ENCODE measurements at regions not wholly inside any gene's neighbourhood (a gene's known extent, or its start where the extent isn't known, plus 50 kb on each side); places are given as distances from the start of the nearest gene placed in this dataset.
"Not testable (repeated sequence)": the region's sequence is repeated elsewhere in the genome, so short reads cannot be mapped to it uniquely, and the experiment has no call there.

DNA sequence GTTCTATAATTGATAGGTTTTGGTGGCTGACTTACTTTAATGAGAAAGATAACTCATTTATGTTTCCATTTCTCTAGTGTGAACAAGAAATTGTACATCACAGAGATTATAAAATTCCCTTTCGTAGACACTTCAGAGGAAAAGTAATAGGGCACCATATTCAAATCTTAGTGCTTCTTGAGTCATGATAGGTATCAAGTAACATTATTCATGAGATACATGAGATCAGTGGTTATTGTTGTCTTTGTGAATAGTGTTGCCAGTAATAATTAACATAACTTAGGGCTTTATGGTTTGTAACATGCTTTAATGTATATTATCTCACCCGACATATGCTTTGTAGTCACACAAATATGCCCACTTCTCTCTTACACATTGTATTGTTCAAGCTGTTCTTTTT, 73.7 kb upstream of the IL15 start (continued):
- TF ChIP-seq, protein P1, sequence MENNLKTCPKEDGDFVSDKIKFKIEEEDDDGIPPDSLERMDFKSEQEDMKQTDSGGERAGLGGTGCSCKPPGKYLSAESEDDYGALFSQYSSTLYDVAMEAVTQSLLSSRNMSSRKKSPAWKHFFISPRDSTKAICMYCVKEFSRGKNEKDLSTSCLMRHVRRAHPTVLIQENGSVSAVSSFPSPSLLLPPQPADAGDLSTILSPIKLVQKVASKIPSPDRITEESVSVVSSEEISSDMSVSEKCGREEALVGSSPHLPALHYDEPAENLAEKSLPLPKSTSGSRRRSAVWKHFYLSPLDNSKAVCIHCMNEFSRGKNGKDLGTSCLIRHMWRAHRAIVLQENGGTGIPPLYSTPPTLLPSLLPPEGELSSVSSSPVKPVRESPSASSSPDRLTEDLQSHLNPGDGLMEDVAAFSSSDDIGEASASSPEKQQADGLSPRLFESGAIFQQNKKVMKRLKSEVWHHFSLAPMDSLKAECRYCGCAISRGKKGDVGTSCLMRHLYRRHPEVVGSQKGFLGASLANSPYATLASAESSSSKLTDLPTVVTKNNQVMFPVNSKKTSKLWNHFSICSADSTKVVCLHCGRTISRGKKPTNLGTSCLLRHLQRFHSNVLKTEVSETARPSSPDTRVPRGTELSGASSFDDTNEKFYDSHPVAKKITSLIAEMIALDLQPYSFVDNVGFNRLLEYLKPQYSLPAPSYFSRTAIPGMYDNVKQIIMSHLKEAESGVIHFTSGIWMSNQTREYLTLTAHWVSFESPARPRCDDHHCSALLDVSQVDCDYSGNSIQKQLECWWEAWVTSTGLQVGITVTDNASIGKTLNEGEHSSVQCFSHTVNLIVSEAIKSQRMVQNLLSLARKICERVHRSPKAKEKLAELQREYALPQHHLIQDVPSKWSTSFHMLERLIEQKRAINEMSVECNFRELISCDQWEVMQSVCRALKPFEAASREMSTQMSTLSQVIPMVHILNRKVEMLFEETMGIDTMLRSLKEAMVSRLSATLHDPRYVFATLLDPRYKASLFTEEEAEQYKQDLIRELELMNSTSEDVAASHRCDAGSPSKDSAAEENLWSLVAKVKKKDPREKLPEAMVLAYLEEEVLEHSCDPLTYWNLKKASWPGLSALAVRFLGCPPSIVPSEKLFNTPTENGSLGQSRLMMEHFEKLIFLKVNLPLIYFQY (CRISPR knock-in tag; IDR thresholded peaks at IDR 0.05; ENCODE audit: borderline replicate concordance), result no peak
- TF ChIP-seq, protein P2, sequence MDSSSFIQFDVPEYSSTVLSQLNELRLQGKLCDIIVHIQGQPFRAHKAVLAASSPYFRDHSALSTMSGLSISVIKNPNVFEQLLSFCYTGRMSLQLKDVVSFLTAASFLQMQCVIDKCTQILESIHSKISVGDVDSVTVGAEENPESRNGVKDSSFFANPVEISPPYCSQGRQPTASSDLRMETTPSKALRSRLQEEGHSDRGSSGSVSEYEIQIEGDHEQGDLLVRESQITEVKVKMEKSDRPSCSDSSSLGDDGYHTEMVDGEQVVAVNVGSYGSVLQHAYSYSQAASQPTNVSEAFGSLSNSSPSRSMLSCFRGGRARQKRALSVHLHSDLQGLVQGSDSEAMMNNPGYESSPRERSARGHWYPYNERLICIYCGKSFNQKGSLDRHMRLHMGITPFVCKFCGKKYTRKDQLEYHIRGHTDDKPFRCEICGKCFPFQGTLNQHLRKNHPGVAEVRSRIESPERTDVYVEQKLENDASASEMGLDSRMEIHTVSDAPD (CRISPR knock-in tag; IDR thresholded peaks at IDR 0.05), result no peak
- TF ChIP-seq ZNF232 (CRISPR knock-in tag; IDR thresholded peaks at IDR 0.05; ENCODE audit: borderline replicate concordance) (no peak), ZC3H13 (CRISPR knock-in tag; IDR thresholded peaks at IDR 0.05) (no peak), ONECUT2 (CRISPR knock-in tag; IDR thresholded peaks at IDR 0.05) (no peak)
- TF ChIP-seq, protein P3, sequence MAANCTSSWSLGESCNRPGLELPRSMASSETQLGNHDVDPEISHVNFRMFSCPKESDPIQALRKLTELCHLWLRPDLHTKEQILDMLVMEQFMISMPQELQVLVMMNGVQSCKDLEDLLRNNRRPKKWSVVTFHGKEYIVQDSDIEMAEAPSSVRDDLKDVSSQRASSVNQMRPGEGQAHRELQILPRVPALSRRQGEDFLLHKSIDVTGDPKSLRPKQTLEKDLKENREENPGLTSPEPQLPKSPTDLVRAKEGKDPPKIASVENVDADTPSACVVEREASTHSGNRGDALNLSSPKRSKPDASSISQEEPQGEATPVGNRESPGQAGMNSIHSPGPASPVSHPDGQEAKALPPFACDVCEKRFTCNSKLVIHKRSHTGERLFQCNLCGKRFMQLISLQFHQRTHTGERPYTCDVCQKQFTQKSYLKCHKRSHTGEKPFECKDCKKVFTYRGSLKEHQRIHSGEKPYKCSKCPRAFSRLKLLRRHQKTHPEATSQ (CRISPR knock-in tag; IDR thresholded peaks at IDR 0.05; ENCODE audit: borderline replicate concordance), result no peak

DNA sequence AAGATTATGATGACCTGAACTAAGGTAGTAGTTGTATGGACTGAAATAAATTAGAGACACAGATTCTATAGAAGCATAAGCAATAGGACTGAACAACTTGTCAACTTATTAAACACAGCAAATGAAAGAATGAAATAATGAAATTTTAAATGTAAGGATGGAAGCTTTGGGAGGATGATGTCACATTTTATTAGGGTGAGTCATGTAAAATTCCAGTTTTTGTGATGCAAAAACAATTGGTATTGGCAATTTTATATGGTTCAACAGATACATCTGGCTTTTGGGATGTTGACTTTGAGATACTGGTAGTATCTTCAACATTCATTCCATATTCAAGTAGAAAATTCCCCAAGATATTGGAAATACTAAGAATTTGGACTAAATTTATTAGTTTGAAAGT, 72.7 kb upstream of the IL15 start:
- FAIRE-seq (no peak), DNase-seq (ENCODE audit: low spot score) (no peak), ATAC-seq (no peak)
- ChIA-PET POLR2A (no interaction called here), CTCF (ENCODE audit: low intra/inter-chr PET ratio, low total read pairs) (no interaction called here)
- Histone ChIP-seq H3K9me3 (ENCODE audit: low read length) (no peaks in the 10 kb centered on the region), H3K27me3 (ENCODE audit: control insufficient read depth in 1 of 2, insufficient read depth in 2 of 2, low read length in 2 of 2) (no peaks in the 10 kb centered on the region), H2AFZ (ENCODE audit: low read length) (no peak overlapping the region), H3K4me1 (ENCODE audit: insufficient read depth, low read length) (no peaks in the 10 kb centered on the region), H3K79me2 (ENCODE audit: insufficient read depth, low read length) (no peaks in the 10 kb centered on the region), H3K4me3 (replicated peaks in 1 of 3; ENCODE audit: insufficient read depth in 1 of 3, low read depth in 2 of 3, low read length in 3 of 3) (no peak overlapping the region), H3K9ac (ENCODE audit: insufficient read depth, low read depth, low read length) (no peak overlapping the region), H3K36me3 (replicated peaks in 1 of 2; ENCODE audit: control insufficient read depth in 1 of 2, insufficient read depth in 2 of 2, low read length in 2 of 2) (no peaks in the 10 kb centered on the region), H3K27ac (ENCODE audit: extremely low read length, insufficient read depth, low read length) (no peak overlapping the region), H3K4me2 (ENCODE audit: low read depth, low read length) (no peak overlapping the region), H4K20me1 (ENCODE audit: insufficient read depth, low read length) (no peaks in the 10 kb centered on the region)
- in situ Hi-C loops (cut with HindIII; ENCODE audit: extremely low pct_ligation_motif_present, low pct_unique_long_range_greater_than_20kb), result no loop called here
- no TSS peak for BruUV-seq (replicated peaks)
- intact Hi-C loops (cut with micrococcal nuclease; ENCODE audit: unreplicated experiment), result no loop called here
- TF ChIP-seq ATF7 (IDR thresholded peaks at IDR 0.05) (peak; percentile 61), ATF7 (CRISPR knock-in tag; IDR thresholded peaks at IDR 0.05) (no peak), ZNF101 (CRISPR knock-in tag; IDR thresholded peaks at IDR 0.05; ENCODE audit: borderline replicate concordance, low read depth) (no peak), CREB1 (IDR thresholded peaks at IDR 0.05) (0 out of 2 replicates have a peak, but pooled peaks have one; percentile 32), CREB1 (CRISPR knock-in tag; IDR thresholded peaks at IDR 0.05) (no peak)

DNA sequence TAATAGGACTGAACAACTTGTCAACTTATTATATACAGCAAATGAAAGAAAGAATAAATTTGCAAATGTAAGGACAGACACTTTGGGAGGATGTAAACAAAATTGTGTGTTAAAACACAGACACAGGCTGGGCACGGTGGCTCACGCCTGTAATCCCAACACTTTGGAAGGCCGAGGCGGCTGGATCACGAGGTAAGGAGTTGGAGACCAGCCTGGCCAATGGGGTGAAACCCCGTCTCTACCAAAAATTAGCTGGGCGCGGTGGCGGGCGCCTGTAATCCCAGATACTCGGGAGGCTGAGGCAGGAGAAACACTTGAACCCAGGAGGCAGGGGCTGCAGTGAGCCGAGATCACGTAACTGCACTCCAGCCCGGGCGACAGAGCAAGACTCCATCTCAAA, 71.4 kb upstream of the IL15 start:
- H3K36me3 ChIP-seq (replicated peaks in 1 of 2; ENCODE audit: control insufficient read depth in 1 of 2, insufficient read depth in 2 of 2, low read length in 2 of 2); CTCF ChIA-PET (ENCODE audit: low intra/inter-chr PET ratio, low total read pairs); ATAC-seq; intact Hi-C loops (cut with micrococcal nuclease; ENCODE audit: unreplicated experiment); FAIRE-seq; H3K9me3 ChIP-seq (ENCODE audit: low read length); H3K4me3 ChIP-seq (replicated peaks in 1 of 3; ENCODE audit: insufficient read depth in 1 of 3, low read depth in 2 of 3, low read length in 3 of 3); H4K20me1 ChIP-seq (ENCODE audit: insufficient read depth, low read length); BruUV-seq (replicated peaks); H3K4me1 ChIP-seq (ENCODE audit: insufficient read depth, low read length); H3K27me3 ChIP-seq (ENCODE audit: control insufficient read depth in 1 of 2, insufficient read depth in 2 of 2, low read length in 2 of 2); H3K9ac ChIP-seq (ENCODE audit: insufficient read depth, low read depth, low read length); H2AFZ ChIP-seq (ENCODE audit: low read length); in situ Hi-C loops (cut with HindIII; ENCODE audit: extremely low pct_ligation_motif_present, low pct_unique_long_range_greater_than_20kb); H3K4me2 ChIP-seq (ENCODE audit: low read depth, low read length); H3K27ac ChIP-seq (ENCODE audit: extremely low read length, insufficient read depth, low read length); POLR2A ChIA-PET; H3K79me2 ChIP-seq (ENCODE audit: insufficient read depth, low read length); DNase-seq (ENCODE audit: low spot score): not testable (repeated sequence)
- WGBS (ENCODE audit: low lambda C conversion rate), result 58% methylated on average over 15 of the region's 15 CpGs
